GM19035 (cell line): ENCODE measurements at regions not wholly inside any gene's neighbourhood (a gene's known extent, or its start where the extent isn't known, plus 50 kb on each side); places are given as distances from the start of the nearest gene placed in this dataset.
"Not testable (repeated sequence)": the region's sequence is repeated elsewhere in the genome, so short reads cannot be mapped to it uniquely, and the experiment has no call there.

Source experiments
- ATAC-seq: cut with Tn5 transposase; IDR thresholded peaks from one replicate; pipeline ENCODE4 v1.9.1; 2021; ENCODE audit not compliant: unreplicated experiment

DNA sequence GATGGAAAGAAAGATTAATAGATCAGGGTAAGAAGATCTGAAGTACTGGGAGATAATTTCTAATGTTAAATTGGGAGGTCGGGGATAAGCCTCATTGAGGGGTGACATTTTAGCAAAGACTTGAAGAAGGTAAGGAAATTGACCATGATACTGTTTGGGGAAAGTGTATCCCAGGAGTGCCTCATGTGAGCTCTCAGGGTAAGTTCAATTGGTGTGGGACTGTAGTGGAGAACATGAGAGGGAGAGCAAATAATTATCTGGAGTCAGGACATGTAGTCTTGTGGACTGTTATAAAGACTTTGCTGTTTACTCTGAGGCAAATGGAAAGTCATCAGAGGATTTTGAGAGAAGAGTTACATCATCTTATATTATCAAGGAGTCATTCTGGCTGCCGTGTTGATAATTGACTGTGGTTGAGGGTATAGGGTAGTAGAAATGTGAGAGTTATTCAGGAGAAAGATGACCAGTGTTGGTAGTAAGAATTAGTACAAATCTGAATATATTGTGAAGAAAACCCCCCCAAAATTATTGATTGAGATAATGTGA, 624.4 kb downstream of the ADCYAP1 start:
- no peak for ATAC-seq

DNA sequence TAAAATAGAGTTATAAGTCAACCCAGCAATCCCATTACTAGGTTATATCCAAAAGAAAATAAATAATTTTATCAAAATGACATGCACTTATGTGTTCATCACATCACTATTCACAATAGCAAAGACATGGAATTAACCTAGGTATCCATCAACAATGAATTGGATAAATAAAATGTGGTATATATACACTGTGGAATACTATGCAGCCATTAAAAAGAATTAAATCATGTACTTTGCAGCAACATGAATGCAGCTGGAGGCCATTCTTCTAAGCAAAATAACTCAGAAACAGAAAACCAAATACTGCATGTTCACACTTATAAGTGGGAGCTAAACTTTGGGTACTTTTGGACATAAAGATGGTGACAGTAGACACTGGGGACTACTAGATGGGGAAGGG, 626.0 kb downstream of the ADCYAP1 start:
- no peak for ATAC-seq

DNA sequence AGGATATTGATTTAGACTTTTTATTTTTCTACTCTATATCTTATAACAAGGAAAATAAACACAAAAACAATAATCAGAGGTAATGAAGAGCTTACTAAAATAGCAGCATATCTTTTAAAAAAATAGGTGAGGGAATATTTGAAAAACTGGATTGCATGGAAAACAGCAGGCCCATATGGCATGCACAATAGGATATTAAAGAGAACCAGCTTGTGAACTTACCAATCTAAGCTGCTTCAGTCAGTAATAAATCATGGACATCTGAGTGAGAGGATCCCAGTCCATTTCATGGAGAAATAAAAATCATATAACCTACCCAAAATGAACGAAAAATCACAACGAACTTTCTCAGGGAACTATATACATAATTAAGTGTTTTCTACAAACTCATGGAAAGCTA, 634.6 kb downstream of the ADCYAP1 start:
- no peak for ATAC-seq

DNA sequence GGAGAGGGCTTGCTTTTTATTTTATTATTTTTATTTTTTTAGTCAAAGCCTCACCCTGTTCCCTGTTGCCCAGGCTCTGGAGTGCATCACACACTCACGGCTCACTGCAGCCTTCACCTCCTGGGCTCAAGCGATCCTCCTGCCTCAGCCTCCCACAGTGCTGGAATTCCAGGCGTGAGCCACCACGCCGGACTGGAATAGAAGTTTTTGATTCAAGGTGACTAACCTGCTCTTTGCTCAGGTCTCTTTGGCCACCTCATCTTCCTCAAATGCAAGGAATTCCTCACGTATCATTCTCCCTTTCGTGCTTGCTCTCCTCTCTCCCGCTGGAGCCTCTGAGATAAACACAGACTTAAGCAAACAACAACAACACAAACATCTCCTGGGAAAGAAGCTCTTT, 636.8 kb downstream of the ADCYAP1 start:
- ATAC-seq = no peak

DNA sequence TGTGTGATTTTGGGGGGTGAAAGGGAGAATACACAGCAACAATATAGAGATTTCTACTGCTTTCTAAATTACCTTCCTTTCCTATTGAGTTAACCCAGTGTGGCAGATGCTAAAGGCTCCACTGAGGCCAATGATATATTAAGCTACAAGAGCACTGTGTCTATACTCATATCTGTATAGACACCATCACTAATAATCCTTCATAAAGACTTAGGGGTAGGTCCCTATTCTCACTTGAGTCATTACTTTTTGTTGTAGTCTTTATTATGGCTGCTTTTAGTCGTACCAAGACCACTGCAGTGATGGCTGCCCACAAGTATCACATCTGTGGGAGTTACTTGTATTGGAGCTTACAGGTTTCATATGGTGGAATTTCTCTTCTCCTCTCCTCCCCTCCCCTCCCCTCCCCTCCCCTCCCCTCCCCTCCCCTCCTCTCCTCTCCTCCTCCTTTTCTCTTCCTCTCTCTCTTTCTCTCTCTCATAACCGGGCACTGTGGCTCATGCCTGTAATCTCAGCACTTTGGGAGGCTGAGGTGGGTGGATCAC, 637.6 kb downstream of the ADCYAP1 start:
- ATAC-seq = no peak

DNA sequence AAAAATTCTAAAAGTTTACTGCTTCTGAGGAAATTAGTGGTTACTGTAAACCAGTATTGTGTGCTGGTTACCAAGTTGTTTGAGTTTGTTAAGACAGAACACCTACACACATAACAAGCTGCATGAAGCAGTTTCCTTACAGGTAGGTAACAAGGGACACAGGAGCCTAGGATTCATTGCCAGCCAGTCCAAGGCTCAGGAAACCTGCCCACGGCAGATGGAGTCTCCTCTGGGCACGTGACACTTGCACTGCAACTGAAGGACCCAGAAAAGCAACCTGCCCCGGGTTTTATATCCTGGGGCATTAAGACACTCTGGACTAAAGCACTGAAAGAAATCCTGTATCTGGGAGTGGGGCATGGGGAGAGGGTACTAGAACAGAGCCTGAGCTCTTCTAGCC, 639.3 kb downstream of the ADCYAP1 start:
- ATAC-seq = no peak

DNA sequence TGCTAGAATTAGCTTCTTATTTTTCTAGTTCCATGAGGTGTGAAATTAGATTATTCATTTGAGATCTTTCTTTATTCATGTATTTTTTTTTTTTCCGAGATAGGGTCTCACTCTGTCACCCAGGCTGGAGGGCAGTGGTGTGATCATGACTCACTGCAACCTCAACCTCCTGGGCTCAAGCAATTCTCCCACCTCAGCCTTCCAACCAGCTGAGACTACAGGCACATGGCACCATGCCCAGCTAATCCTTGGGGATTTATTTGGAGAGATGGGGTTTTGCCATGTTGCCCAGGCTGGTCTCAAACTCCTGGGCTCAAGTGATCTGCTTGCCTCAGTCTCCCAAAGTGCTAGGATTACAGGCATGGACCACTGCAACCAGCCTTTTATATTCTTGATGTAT, 653.0 kb downstream of the ADCYAP1 start:
- ATAC-seq = not testable (repeated sequence)

DNA sequence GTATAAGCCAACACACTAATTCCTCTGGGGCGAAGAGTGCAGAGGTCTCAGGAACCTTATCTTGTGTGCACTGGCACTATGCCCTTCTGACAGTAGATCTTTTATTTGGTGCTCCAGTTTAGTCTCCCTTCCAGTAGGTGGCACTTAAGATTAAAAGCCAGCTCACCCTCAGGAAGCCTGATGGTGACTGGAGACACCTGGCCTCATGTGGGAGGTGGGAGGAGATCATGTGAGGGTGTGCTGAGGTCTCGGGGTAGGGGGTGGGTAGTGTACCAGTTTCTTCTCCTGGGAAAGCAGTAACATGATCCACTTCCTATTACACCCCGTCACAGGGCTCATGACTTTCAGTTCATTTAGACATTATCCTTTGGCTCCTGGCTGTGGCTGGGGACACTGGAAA, 654.9 kb downstream of the ADCYAP1 start:
- no peak for ATAC-seq

DNA sequence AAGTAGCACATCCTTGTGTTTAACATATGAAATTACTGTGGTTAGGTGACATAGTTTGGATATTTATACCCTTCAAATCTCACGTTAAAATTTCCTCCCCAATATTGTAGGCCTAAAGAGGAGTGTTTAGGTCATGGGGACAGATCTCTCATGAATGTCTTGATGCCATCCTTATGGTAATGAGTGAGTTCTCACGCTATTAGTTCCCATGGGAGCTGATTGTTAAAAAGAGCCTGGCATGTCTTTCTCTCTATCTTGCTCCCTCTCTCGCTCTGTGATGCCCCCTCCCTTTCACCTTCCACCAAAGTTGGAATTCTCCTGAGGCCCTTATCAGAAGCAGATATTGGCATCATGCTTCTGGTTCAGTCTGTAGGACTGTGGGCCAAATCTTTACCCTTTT, 660.1 kb downstream of the ADCYAP1 start:
- no peak for ATAC-seq

DNA sequence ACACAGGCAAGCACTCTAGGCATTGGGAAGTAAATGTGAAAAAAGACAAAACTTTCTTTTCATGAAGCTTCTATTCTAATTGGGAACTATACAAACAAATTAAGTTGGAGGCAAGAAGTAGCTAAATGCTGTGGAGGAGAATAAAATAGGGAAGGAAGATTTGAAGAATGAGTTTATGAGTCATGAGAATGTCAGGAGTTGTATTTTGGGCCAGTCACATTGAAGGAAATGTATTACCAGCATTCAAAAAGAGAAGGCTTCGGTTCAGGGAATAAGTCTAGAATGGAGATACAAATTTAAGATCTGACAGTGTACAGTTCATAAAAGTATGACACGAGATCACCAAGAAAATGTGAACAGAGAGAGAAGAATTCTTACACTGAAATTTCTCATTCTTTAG, 666.5 kb downstream of the ADCYAP1 start:
- ATAC-seq = no peak

DNA sequence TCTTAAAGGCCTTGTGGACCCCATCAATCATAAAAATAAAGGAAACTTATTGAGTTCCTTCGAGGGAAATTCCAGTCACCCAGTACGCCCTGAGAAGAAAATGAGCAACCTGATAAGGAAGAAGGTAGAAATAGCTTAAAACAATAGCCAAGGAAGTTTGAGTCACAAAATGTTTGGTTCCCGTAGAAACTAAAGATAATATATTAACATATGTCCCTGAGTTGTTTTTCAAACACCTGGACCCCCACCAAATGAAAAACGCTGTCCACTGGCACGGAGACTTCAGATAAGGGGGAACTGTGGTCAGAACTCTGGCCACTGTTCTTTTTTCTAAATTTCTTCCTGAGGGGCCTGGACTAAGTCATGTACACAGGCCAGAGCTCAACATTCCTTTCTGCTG, 669.1 kb downstream of the ADCYAP1 start:
- ATAC-seq = no peak

DNA sequence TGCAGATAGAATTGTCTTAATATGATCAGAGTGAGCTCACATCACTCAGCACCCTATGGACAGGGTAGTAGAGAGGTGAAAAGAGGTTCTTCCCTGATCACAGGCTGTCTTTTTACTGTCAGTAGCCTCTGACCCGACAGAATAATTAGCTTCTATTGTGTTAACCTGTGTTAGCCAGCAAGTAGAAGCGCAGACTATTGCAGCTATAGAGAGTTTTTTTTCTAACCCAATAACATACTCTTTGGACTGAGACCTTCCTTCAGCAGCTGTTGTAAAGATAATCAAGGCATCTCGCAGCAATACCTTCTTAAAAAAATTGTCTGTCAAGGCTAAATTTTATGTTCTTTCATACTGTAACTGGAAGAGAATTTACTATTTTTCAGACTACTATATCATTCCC, 670.4 kb downstream of the ADCYAP1 start:
- no peak for ATAC-seq

DNA sequence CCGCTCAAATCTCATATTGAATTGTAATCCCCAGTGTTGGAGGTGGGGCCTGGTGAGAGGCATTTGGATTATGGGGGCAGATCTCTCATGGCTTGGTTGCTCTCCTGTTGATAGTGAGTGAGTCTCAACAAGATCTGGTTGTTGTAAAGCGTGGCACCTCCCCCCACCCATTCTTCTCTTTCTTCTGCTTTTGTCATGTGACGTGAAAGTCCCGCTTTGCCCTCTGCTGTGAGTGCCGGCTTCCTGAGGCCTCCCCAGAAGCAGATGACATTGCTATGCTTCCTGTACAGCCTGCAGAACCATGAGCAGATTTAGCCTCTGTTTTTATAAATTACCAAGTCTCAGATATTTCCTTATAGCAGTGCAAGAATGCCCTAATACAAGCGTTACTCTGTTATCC, 673.8 kb downstream of the ADCYAP1 start:
- no peak for ATAC-seq

DNA sequence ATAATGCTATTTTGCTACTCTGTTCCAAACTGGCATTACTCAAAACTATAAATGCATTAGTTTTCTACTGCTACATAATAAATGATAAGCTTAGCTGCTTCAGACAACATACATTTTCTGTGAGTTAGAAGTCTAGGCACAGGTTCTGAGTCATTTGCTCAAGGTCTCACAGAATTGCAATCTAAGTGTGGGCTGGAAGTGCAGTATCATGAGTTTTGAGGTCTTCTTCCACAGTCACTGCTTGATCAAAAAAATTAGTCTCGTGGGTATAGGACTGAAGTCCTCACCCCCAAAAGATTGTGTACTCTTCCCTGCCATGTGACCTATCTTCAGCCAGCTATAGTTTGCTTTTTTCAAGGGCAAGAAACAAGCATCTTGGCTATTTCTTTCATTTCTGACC, 676.9 kb downstream of the ADCYAP1 start:
- ATAC-seq = no peak

DNA sequence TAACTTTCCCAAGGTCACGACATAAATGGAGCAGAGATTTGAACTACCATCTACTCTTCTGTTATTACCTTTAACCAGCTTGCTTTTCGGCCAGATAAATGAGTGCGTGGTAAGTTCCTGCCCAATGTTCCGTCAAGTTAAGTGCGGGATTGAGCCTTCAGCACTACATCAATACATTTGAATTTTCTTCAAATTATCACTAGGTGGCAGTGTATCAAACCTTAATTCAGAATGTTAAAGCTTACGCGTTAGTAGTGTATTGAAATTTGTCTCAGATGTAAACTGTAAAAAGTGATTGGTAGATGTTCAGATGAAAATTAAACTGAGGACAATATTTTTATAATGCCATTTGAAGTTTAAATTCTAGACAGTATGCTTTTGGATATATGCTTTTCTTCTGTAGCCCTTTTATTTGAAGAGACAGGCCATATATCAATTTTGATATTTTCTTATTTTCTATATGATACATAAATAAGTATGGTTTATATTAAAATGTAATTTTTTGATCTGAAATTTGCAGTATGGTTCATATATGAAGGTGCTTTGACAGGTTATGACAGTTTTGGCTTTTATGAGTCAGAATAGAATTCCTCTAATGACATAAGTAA, 681.3 kb downstream of the ADCYAP1 start:
- ATAC-seq = no peak

DNA sequence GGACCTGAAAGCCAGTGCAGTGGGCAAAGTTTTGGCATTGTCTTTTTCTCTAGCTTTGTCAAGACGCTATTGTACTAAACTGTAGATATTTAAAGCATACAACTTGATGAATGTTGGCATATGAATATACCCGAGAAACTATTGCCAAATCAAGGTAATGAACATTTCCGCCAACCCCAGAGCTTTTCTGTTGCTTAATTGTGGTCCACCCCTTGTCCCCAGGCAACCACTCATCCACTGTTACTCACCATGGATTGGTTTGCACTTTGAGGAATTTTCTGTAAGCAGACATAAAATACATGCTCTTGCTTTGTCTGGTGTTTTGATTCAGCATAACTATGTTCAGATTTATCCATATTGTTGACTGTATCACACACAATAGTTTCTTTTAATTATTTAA, 688.4 kb downstream of the ADCYAP1 start:
- no peak for ATAC-seq

DNA sequence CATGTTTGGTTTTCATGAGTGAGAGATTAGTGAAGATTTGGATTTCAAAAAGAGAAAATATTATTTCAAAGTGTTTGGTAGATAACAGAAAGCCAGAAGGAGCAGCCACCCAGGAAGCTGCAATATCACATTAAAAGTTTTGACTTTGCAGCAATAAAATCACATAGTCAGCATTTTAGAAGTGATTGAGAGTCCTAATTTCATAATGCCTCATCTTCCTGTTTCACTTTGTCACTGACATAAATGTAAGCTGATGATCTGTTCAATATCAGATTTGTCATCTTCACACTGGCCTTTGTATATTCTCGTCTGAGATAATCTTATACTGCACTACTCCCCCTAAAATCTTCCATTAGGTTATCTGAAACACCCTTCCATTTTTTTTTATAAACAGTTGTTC, 690.5 kb downstream of the ADCYAP1 start:
- ATAC-seq = no peak

DNA sequence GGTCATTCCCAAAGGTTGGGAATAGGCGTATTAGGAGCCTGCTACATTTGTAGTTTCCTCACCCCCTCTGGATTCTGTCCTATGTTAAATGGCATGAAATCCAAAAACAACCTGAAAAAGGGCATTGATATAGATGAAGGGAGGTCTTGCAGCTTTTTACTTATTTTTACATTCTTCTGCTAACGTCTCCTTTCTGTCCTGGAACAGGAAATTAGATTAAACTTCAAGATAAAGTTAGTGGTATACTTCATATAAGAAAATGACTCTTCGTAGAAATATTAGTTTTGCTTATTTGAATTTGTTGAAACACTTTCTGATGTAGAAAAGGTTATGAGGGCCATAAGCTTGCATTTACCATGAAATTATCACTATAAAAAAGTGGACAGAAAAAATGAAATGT, 694.5 kb downstream of the ADCYAP1 start:
- ATAC-seq = no peak

DNA sequence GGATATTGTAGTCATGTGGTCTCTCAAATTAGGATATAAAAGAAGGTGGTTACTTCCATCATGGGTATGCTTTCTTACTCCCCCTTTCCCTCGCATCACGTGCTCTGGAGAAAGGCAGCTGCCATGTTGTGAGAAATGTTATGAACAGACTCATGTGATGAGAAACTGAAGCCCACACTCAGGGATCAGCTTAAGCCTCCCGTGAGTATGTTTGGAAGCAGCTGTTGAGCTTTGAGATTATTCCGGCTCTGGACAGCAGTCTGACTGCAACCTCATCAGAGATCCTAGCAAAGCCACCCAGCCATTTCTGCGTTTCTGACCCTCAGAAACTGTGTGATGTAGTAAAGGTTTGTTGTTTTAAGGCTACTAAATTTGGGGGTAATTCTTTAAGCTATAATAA, 700.1 kb downstream of the ADCYAP1 start:
- no peak for ATAC-seq

DNA sequence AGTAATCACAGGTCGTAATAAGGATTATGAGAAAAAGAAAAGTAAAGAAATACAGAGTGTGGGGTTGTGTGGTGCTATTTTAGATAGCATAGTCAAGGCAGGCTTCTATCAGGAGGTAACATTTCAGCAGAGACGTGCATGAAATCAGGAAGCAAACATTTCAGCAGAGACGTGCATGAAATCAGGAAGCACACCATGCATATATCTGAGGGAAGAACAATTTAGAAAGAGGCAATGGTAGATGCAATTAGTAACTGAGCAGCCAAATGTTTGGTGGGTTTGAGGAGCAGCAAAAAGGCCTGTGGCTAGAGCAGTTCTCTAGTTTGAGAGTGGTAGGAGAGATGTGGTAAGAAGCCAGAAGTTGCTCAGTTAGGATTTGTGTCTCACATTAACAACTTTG, 713.7 kb downstream of the ADCYAP1 start:
- ATAC-seq = no peak

DNA sequence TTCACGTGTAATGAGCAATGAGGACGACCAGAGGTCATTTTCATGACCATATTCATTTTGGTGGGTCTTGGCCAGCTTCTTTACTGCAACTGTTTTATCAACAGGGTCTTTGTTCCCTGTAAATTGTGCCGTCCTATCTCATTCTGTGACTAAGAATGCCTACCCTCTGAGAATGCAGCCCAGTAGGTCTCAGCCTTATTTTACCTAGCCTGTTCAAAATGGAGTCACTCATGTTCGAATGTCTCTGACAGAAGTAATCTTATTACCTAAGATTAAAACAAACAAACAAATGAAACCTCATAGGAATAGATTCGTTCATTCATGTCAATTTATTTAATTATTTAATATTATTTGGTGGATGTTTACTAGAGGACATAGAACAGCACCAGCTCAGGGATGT, 714.8 kb downstream of the ADCYAP1 start:
- no peak for ATAC-seq

DNA sequence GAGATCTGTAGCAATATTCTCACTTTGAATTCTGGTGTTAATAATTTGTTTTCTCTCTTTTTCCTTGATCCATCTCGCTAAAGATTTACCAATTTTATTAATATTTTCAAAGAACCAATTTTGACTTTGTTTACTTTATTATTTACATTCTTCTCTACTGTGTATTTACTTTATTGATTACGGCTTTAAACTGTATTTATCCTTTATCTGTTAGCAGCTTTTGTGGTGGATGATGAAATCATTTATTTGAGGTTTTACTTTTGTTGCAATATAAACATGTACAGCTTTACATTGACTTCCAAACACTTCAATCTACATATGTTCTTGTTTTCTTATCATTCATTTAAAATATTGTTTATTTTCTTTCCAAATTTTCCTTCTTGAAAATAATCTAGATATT, 719.9 kb downstream of the ADCYAP1 start:
- no peak for ATAC-seq

DNA sequence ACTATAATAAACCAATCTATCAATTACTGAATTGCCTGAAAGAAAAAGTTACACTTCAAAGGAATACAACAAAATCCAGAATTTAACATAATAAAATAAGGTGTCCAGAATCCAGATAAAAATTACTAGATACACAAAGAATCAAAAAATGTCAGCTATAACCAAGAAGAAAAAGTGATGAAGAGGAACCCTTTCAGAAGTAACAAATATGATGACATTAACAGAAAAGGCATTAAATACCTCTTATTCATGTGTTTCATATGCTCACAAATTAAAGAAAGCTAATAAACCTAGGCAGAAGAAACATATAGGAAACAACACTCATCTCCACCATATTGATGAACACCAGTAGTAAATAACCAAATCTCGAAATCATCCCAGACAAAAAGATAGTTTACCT, 722.8 kb downstream of the ADCYAP1 start:
- no peak for ATAC-seq
